HG03354 (cell line): ENCODE measurements at regions not wholly inside any gene's neighbourhood (a gene's known extent, or its start where the extent isn't known, plus 50 kb on each side); places are given as distances from the start of the nearest gene placed in this dataset.
"Not testable (repeated sequence)": the region's sequence is repeated elsewhere in the genome, so short reads cannot be mapped to it uniquely, and the experiment has no call there.

Source experiments
- ATAC-seq: cut with Tn5 transposase; IDR thresholded peaks from one replicate; pipeline ENCODE4 v1.9.1; 2021; ENCODE audit warnings: mild to moderate bottlenecking; ENCODE audit not compliant: unreplicated experiment, poor library complexity, severe bottlenecking

DNA sequence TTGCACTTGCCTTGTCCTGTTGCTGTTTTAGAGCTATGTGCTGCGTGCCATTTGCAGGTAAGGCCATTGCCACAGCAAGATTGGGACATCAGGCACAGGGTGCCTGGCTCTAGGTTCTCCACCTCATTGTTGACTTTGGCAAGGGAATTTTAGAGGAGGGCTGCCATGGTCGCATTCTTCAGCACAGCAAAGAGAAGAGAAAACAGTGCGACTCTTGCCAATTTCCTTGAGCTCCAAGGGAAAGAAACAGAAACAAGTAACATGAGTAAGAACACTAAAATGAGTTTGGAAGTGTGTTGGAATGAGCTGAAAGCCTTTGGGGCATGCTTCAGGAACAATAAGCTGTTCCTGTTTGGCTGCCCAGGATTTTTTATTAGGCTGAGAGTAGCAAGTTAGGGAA, 188.1 kb upstream of the IL12B start:
- no peak for ATAC-seq

DNA sequence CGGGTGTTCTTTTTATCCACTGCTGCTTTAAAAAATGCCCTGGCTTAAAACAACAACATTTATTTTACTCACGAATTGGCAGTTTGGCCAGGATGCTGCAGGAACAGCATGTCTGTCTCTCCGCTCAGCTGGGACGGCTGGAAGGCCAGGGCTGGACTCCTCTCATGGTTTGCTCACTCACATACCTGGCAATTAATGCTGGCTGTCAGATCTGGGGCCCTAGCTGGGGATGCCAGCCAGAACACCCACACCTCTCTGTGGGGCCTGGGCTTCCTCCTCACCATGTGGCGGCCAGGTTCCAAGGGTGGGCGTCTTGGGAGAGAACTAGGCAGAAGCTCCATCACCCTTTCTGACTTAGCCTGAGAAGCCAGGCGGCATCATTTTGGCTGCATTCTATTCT, 189.1 kb upstream of the IL12B start:
- ATAC-seq, result no peak

DNA sequence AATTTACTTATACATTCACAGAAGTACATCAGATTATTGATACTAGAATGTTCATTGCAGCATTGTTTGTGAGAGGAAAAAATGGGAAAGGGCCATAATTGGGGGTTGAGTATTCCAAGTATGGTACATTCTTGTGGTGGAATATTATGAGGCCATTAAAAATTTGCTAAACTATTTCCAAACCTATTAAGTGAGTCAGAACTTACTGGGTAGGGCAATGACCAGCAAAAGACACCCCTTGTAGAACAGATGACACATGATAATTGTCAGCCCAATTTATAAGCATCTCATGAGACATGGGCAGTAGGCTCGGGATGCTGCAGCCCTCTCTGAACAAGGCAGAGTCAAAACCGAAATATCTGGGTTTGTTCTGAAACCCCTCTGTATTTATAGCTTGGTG, 192.6 kb upstream of the IL12B start:
- ATAC-seq, result no peak

DNA sequence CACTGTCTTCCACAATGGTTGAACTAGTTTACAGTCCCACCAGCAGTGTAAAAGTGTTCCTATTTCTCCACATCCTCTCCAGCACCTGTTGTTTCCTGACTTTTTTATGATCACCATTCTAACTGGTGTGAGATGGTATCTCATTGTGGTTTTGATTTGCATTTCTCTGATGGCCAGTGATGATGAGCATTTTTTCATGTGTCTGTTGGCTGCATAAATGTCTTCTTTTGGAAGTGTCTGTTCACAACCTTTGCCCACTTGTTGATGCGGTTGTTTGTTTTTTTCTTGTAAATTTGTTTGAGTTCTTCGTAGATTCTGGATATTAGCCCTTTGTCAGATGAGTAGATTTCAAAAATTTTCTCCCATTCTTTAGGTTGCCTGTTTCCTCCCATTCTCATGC, 194.0 kb upstream of the IL12B start:
- not testable (repeated sequence) for ATAC-seq

DNA sequence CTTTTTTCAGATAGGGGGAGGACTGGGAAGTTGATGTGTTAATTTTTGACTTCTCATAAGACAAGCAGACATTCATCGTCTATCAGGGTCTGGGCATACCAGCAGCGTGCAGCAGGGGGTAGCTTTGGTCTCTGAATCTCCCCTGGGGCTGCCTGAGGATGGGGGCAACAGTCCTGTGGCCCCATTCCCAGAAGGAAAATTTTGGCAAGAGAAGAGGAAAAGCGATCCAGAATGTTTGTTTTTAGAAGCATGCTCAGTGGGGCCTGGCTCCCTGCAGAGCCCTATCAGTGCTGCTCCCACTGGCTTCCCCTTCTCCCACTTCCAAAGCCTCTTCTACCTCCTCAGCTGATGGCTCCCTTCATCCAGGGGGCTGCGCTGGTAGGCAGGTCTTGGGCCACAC, 194.8 kb upstream of the IL12B start:
- no peak for ATAC-seq

DNA sequence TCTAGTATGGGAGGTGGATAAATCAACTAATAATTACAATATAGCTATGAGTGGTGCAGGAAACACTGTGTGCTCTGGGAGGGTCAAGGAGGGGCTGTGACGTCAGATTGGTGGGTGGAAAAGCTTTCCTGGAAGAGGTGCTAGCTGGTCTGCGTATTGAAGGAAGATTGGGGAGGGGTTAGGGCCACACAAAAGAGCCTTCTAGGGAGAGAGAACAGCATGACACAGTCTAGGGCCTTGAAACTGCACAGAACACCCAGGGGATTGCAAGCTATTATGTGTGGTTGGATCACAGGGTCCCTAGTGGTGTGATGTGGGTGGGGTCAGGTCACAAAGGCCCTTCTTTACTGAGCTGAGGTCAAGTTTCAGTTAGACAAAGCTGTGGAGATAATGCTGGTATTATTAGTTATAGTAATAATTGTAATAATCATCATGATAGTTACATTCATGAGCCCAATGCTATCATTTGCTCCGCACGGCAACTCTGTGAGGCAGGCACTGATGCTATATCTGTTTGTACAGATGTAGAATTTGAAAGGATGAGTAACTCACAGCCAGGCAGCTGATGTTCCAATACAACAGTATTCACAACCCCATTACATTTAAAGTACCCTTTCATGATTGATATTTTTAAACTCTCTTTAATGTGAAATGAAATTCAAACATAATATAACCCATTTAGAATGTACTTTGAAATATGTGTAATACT, 197.4 kb upstream of the IL12B start:
- ATAC-seq, result no peak

DNA sequence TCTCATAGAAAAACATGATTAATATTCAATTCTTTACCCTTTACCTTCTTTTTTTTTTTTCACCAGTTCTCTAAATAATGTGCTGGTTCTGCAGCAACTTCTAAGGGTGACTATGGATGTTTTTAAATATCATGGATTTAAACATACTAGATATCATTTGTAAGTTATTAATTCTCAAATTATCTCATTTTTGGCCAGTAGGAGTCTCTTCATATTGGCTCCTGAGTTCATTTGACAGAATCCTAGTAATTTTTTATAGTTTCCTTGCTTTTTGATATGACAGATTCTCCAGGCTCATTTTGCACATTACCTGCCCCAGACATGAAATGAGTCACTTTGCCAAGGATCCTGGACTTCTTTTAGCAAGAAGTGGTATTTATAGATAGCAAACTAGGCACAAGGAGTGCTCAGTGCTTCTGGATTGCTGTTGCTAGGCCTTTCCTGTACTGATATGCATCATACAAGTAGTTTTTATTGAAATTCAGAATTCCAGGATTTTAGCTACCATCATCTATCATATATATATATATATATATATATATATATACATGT, 201.3 kb upstream of the IL12B start:
- ATAC-seq, result no peak

DNA sequence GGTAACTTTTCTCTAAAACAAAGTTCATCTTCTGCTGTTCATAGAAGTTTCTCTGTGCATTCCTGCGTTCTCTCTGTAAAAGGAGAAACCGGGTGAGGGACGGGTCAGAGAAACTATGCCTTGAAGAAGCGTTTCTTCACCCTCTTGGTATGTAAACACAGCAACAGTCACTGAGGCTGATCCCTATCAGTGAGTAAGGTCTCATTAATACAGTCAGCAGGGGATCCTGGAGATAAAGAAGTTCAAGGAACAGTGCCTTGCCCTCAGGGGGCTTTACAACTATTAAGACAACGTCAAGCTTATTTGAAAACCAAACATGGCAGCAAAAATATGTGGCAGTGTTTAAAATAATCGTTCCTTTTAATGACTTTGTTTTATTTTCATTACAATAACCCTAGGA, 202.9 kb upstream of the IL12B start:
- ATAC-seq, result no peak

DNA sequence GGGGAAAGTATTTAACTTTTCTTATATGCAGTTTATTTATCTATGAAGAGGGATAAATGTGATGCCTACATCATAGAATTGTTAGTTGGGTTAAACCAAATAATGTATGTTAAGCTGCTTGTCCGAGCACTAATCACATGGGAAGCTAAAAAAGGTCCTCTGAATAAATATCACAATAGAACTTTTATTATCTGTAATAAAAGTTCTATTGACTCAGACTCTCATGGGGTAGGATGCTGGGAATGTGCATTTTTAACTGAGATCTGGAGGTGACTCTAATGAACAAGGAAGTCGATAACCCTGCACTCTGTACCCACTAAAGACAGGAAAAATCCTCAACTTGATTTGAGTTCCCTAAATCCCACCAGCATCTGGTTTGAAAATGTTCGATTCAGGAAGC, 205.9 kb upstream of the IL12B start:
- ATAC-seq, result no peak

DNA sequence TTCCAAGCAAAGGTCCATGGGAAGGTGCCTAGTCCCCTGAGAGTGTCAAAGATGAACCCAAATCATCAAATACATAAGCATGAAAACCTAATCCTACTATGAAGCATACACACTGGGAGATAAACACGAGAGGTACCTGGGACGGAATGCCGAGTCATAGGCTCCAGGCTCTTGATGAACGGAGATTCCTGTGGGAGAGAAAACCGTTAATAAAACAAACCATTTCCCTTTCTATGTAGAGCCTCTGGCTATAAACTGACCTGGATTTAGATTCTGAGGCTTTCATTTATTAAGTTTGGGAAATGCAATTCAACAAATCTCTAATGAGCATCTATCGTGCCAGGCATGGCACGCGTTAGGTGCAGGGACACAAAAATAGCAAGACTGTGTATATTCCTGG, 206.4 kb upstream of the IL12B start:
- ATAC-seq, result no peak

DNA sequence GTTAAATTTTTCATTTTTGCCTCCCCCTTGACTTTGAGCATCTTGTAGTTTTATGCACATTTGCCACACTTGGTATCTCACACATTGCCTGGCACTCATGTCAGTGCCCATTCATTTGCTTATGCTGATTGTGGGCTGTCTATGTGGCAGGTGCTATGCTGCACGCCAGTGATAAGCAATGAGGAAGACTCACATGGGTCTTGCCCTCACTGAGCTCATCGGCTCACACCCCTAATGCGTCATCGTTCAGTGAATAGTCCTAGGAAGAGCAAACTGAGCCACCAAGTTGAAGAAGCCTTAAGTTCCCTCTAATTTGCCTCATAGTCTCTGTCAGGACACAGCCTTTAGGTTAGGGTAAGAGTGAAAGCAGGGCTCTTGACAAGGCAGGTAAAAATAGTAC, 209.4 kb upstream of the IL12B start:
- ATAC-seq, result no peak

DNA sequence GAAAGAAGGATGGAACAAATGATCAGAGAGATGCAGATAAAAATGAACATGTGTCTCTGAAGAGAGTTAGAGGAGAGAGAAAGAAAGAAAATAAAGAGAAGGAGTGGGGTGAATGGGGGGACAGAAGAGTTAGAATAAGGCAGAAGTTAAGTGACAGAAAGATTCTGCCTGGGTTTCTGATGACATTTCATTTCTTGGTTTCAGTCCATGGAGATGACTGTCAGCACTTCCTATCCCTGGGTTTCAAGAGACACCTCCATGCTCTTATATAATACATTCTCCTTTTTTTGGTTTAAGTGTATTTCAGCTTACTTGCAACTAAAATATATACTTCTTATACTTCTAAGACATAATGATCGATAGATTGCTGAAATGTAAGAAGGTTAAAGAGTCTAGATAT, 213.0 kb upstream of the IL12B start:
- ATAC-seq, result no peak

DNA sequence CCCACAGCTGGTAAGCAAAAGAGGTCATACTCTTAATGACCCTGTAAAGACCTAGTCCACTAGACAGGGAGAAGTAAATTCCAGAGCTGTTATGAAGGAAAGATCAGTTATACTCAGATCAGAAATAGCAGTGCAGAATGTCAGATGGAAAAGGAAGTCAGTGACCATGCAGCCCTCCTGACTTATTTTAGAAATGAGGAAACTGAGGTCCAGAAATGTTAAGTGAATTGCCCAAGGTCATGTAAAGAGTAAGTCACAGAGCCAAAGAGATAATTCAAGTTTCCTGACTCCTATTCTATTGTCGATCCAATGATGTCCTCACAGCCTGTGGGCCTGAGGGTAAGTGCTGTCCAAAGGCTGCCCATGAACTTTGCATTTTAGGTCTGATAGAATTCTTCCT, 214.9 kb upstream of the IL12B start:
- ATAC-seq, result no peak

DNA sequence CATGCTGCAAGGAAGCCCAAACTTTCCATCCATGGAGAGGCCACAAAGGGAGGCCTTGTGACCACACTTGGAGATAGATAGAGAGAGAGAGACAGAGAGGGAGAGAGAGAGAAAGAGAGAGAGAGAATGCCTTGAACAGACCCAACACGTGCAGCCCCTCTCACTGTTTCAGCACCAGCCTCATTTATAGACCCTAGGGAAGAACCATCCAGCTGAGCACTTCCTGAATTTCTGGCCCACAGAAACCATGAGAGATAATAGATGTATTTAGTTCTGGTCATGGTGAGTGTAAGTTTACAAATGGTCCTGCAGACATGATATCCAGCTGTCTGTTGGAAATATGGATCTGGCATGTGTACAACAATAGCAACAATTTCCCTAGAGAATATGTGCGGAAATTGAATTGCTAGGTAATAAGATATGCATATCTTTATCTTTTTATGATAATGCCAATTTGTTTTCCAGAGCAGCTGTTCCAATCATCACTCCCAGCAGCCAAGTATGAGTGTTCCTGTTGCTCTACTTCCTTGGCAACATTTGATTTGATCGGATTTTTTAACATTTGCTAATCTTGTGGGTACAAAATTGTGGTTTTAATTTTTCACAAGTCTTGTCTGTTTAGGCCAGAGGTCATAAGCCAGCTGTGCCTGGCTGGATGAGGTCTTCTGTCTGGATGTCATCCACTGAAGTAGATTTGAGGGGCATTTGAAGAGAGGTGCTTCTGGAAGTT, 217.3 kb upstream of the IL12B start:
- ATAC-seq, result no peak

DNA sequence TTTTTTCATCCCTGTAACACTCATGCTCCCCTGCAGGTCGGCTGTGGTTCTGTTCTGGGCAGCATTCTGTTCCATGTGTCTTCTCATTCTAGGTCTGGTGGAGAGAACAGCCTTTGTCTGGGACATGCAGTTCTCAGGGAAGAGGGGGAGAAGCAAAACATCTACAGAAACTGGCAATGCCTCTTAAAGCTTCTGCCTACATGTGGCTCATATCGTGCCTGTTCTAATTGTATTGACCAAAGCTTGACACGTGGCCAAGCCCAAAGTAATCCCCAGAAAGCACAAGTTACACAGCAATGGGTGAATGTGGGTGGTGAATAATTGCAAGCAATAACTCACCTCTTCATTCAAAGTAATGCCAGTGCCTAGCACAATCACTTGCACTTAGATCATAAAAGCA, 218.2 kb upstream of the IL12B start:
- no peak for ATAC-seq

DNA sequence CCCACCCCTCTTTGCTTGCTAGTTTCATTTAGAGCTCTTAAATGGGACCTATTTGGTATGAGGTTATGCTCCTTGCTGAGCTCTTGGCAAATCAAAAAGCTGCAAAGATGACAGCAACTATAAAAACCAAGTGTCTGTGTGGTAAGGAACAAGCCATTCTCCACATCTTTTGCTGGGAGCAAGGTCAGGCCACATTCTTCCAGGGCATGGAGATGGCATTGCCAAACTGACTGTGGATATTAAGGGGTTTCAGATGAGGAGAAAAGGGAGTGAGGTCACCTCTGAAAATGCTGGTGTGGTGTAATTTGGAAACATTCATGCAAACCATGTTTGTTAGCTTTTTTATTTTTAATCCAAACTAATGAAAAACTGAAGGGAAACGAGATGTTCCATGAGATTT, 218.8 kb upstream of the IL12B start:
- ATAC-seq, result no peak

DNA sequence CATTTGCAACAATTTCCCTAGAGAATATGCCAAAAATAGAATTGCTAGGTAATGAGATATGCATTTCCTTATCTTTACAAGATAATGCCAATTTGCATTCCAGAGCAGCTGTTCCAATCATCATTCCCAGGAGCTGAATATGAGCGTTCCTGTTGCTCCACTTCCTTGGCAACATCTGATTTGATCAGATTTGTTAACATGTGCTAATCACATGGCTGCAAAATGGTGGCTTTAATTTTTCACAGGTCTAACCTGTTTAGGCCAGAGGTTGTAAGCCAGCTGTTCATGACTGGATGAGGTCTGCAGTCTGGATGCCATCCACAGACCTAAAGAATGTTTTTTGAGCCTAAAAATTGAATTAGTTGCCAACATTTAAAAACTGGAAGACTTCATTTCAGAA, 220.7 kb upstream of the IL12B start:
- ATAC-seq, result no peak

DNA sequence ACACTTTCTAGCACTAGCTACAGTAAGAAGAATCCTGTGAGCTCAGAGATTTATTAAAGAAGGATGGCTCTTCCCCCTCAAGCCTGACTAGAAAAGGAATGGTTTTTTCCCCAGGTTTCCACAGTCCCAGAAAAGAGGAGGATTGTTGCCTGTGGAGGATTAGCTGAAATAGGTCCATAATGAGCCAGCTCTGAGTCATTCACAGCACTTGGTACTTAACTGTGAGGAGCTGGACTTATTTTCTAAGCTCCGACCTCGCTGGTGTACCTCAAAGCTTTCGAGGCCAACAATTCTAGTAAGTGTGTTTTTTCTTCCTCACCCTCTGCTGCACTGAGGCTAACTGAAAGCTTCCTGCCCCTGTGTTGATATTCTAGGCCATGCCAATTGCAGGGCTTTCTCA, 222.5 kb upstream of the IL12B start:
- no peak for ATAC-seq

DNA sequence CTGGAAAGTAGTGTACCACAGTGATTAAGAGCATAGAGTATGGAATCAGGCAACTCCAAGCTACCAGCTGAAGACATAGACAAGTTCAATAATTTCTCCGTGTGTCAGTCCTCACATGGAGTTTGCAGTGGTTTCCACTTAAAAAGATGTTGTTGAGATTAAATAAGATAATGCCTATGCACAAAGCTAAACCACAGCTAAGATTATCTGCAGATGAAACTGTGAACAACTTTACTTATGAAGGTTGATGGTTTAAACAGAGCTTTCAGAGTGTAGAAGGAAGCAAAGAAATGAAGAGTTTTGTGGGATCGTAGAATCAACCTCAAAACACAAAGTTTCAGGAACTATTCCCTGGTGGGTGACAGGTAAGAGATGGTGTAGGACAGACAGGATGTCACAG, 223.5 kb upstream of the IL12B start:
- ATAC-seq, result no peak

DNA sequence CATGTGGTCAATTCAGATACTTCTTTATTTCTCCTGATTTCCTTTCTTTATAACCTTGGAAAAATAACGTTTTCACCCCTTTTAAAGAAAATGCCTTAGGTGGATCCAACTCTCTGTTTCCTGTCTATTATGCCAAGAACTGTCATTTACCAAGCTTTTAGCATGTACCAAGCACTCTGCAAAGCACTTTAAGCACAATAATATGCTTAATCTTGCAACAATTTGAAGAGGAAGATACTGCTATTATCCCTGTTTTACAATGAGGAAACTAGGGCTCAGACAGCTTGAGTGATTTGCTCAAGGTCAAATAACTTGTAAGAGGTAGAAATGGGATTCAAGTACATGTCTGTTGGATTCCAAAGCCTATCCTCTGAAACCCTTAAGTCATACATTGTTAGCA, 224.8 kb upstream of the IL12B start:
- ATAC-seq, result no peak

DNA sequence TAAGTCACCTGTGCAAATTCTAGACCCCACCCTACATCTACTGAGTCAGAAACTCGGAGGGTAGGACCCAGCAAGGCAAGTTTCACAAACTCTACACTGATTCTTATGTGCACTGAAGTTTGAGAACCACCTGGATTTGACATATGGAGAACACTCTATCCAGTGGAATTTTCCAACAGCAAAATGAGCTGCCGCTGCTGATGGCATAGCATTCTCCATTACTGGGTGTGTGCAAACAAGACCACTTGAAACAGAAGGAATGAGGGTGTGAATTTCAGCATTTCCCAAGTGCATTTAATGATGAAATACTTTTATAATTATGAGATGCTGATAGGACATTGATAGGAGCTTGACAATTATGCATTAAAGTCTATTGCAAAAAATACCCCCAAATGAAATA, 229.1 kb upstream of the IL12B start:
- no peak for ATAC-seq
